ENCODE measurements at regions not wholly inside any gene's neighbourhood (a gene's known extent, or its start where the extent isn't known, plus 50 kb on each side); places are given as distances from the start of the nearest gene placed in this dataset.
"Not testable (repeated sequence)": the region's sequence is repeated elsewhere in the genome, so short reads cannot be mapped to it uniquely, and the experiment has no call there.

DNA sequence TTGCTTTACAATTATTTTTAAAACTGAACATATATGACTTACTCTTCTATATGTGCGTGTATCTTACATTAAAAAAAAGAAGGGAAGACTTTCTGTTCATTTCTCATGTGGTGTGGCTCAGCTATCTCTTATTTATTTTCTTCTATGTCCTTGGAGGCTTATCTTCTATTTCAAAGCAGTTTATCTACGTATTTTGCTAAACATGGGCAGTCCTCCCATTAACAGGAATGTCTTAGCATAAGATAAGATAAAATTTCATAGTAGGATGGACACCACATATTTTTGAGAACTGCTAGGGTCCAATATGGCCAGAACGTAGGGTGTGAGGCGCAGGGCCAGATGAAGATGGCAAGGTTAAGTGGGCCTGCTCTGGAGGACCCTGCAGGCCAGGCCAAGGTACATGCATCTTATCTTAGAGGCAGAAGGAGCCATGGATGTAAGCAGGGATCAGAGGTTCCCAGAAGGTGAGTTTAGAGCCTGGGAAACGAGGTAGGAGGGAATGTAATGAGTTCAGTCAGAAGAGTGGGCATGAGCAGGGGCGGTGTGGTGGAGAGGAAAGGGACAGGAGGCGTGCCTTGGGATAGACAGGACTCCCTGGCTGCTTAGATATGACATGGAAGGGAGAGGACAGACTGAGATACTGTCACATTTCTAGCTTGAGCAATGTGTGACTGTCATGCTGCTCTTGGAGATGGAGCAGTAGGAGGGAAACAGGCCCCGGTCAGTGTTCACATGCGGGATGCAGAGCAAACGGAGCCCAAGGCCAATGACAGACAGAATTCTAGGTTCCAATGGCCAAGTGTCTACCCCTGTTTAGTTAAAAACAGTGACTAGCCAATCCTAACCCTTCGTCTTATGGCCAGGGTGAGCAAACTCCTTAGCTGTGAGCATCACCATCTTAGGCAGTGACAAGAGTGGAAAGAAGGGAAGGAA lies 68.6 kb upstream of the MEDAG start:
- no peaks in the 10 kb centered on the region for H3K27me3 ChIP-seq
- intact Hi-C loops (cut with DNase I) = no loop called here
- TF ChIP-seq, protein P1, sequence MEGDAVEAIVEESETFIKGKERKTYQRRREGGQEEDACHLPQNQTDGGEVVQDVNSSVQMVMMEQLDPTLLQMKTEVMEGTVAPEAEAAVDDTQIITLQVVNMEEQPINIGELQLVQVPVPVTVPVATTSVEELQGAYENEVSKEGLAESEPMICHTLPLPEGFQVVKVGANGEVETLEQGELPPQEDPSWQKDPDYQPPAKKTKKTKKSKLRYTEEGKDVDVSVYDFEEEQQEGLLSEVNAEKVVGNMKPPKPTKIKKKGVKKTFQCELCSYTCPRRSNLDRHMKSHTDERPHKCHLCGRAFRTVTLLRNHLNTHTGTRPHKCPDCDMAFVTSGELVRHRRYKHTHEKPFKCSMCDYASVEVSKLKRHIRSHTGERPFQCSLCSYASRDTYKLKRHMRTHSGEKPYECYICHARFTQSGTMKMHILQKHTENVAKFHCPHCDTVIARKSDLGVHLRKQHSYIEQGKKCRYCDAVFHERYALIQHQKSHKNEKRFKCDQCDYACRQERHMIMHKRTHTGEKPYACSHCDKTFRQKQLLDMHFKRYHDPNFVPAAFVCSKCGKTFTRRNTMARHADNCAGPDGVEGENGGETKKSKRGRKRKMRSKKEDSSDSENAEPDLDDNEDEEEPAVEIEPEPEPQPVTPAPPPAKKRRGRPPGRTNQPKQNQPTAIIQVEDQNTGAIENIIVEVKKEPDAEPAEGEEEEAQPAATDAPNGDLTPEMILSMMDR (IDR thresholded peaks at IDR 0.05) = no peak
- 79 to 86% methylated on average over 11 of the region's 11 CpGs for WGBS, 2 donors
- ATAC-seq = no peak
- FAIRE-seq = no peak
- H3K4me1 ChIP-seq = no peaks in the 10 kb centered on the region
- H3K36me3 ChIP-seq = no peaks in the 10 kb centered on the region
- no peak overlapping the region for H3K27ac ChIP-seq
- H3K4me3 ChIP-seq = no peak overlapping the region
- no peaks in the 10 kb centered on the region for H3K9me3 ChIP-seq
- no peak for DNase-seq

DNA sequence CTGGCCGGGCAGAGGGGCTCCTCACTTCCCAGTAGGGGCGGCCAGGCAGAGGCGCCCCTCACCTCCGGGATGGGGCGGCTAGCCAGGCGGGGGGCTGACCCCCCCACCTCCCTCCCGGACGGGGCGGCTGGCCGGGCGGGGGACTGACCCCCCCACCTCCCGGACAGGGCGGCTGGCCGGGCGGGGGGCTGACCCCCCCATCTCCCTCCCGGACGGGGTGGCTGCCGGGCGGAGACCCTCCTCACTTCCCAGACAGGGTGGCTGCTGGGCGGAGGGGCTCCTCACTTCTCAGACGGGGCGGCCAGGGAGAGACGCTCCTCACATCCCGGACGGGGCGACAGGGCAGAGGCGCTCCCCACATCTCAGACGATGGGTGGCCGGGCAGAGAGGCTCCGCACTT lies 66.4 kb upstream of the MEDAG start:
- H3K4me3 ChIP-seq; H3K4me1 ChIP-seq; H3K27ac ChIP-seq; H3K27me3 ChIP-seq; FAIRE-seq; H3K9me3 ChIP-seq; ATAC-seq; DNase-seq; intact Hi-C loops (cut with DNase I); H3K36me3 ChIP-seq: not testable (repeated sequence)
- 90 to 94% methylated on average over 10 to 26 of the region's 30 CpGs for WGBS, 2 donors

GRCh38 chr13:30840515-30840914 lies 65.6 kb upstream of the MEDAG start:
- no peak for DNase-seq
- 57 to 81% methylated on average over 2 of the region's 6 CpGs for WGBS, 2 donors
- Histone ChIP-seq H3K27ac (no peak overlapping the region), H3K27me3 (no peaks in the 10 kb centered on the region), H3K4me1 (no peaks in the 10 kb centered on the region), H3K36me3 (no peaks in the 10 kb centered on the region), H3K4me3 (no peak overlapping the region), H3K9me3 (no peaks in the 10 kb centered on the region)
- TF ChIP-seq, protein P1 (IDR thresholded peaks at IDR 0.05) = no peak
- intact Hi-C loops (cut with DNase I) = no loop called here
- ATAC-seq = no peak
- no peak for FAIRE-seq

GRCh38 chr13:30841154-30841553 lies 64.9 kb upstream of the MEDAG start:
- FAIRE-seq (no peak), ATAC-seq (no peak), DNase-seq (no peak)
- Histone ChIP-seq H3K27ac (no peak overlapping the region), H3K4me3 (no peak overlapping the region), H3K27me3 (no peaks in the 10 kb centered on the region), H3K4me1 (no peaks in the 10 kb centered on the region), H3K9me3 (no peaks in the 10 kb centered on the region), H3K36me3 (no peaks in the 10 kb centered on the region)
- intact Hi-C loops (cut with DNase I) = no loop called here
- WGBS, 2 donors = 71 to 79% methylated on average over 5 of the region's 5 CpGs
- TF ChIP-seq, protein P1 (IDR thresholded peaks at IDR 0.05) = no peak

- intact Hi-C loops (cut with DNase I) = no loop called here
- FAIRE-seq = no peak
- H3K27ac ChIP-seq = no peak overlapping the region
Measured at GRCh38 chr13:30843548-30843947, 62.5 kb upstream of the MEDAG start.

More at GRCh38 chr13:30843548-30843947, 62.5 kb upstream of the MEDAG start:
- no peaks in the 10 kb centered on the region for H3K27me3 ChIP-seq
- H3K36me3 ChIP-seq = no peaks in the 10 kb centered on the region
- H3K9me3 ChIP-seq = no peaks in the 10 kb centered on the region
- no peak for DNase-seq
- 61 to 76% methylated on average over 4 of the region's 4 CpGs for WGBS, 2 donors
- ATAC-seq = no peak
- H3K4me3 ChIP-seq = no peak overlapping the region
- TF ChIP-seq, protein P1 (IDR thresholded peaks at IDR 0.05) = no peak
- no peaks in the 10 kb centered on the region for H3K4me1 ChIP-seq

All from pancreas (tissue), 10 donors.